ENCODE measurements at regions not wholly inside any gene's neighbourhood (a gene's known extent, or its start where the extent isn't known, plus 50 kb on each side); places are given as distances from the start of the nearest gene placed in this dataset.

GRCh38 chr1:29744684-29745490, 508.6 kb downstream of the PTPRU start:
- no peaks in the 10 kb centered on the region for H3K79me2 ChIP-seq (ENCODE audit: insufficient read depth, low read length)
- H2AFZ ChIP-seq (ENCODE audit: low read length): no peak overlapping the region
- ATAC-seq: no peak
- H4K20me1 ChIP-seq (ENCODE audit: insufficient read depth, low read length): no peaks in the 10 kb centered on the region
- no peak overlapping the region for H3K4me3 ChIP-seq (replicated peaks in 1 of 3; ENCODE audit: insufficient read depth in 1 of 3, low read depth in 2 of 3, low read length in 3 of 3)
- H3K9ac ChIP-seq (ENCODE audit: insufficient read depth, low read depth, low read length): no peak overlapping the region
- ChIA-PET CTCF (ENCODE audit: low intra/inter-chr PET ratio, low total read pairs) (no interaction called here), POLR2A (no interaction called here)
- no peaks in the 10 kb centered on the region for H3K9me3 ChIP-seq (ENCODE audit: low read length)
- no peaks in the 10 kb centered on the region for H3K36me3 ChIP-seq (replicated peaks in 1 of 2; ENCODE audit: control insufficient read depth in 1 of 2, insufficient read depth in 2 of 2, low read length in 2 of 2)
- no TSS peak for BruUV-seq (replicated peaks)
- intact Hi-C loops (cut with micrococcal nuclease; ENCODE audit: unreplicated experiment): no loop called here
- 7% methylated on average over 5 of the region's 6 CpGs for WGBS (ENCODE audit: low lambda C conversion rate)
- H3K4me2 ChIP-seq (ENCODE audit: low read depth, low read length): no peak overlapping the region
- H3K4me1 ChIP-seq (ENCODE audit: insufficient read depth, low read length): no peaks in the 10 kb centered on the region
- FAIRE-seq: no peak
- H3K27ac ChIP-seq (ENCODE audit: extremely low read length, insufficient read depth, low read length): no peak overlapping the region
- H3K27me3 ChIP-seq (ENCODE audit: control insufficient read depth in 1 of 2, insufficient read depth in 2 of 2, low read length in 2 of 2): no peaks in the 10 kb centered on the region; a peak in 1 of 5 replicates
- DNase-seq (ENCODE audit: low spot score): no peak
- in situ Hi-C loops (cut with HindIII; ENCODE audit: extremely low pct_ligation_motif_present, low pct_unique_long_range_greater_than_20kb): no loop called here
- no peak for TF ChIP-seq ZNF30 (CRISPR knock-in tag; IDR thresholded peaks at IDR 0.05)
- TF ChIP-seq ZNF251 (CRISPR knock-in tag; IDR thresholded peaks at IDR 0.05): no peak
- TF ChIP-seq NAIF1 (CRISPR knock-in tag; IDR thresholded peaks at IDR 0.05; ENCODE audit: borderline replicate concordance): no peak
- TF ChIP-seq ZNF768 (CRISPR knock-in tag; IDR thresholded peaks at IDR 0.05): peak; percentile 83
- TF ChIP-seq ZNF557 (CRISPR knock-in tag; IDR thresholded peaks at IDR 0.05): no peak
- no peak for TF ChIP-seq ZNF234 (CRISPR knock-in tag; conservative IDR thresholded peaks at IDR 0.05)
- no peak for TF ChIP-seq HMG20B (CRISPR knock-in tag; conservative IDR thresholded peaks at IDR 0.05)

- no CpG with 5 or more reads among the region's 7 CpGs for WGBS (ENCODE audit: low lambda C conversion rate)
- no peak overlapping the region for H3K4me2 ChIP-seq (ENCODE audit: low read depth, low read length)
- no peak overlapping the region for H3K9ac ChIP-seq (ENCODE audit: insufficient read depth, low read depth, low read length)
- TF ChIP-seq ZSCAN20 (CRISPR knock-in tag; IDR thresholded peaks at IDR 0.05; ENCODE audit: borderline replicate concordance) (no peak), ZNF788 (CRISPR knock-in tag; IDR thresholded peaks at IDR 0.05; ENCODE audit: borderline replicate concordance) (no peak), GATAD2A (CRISPR knock-in tag; IDR thresholded peaks at IDR 0.05) (no peak), ZNF740 (CRISPR knock-in tag; IDR thresholded peaks at IDR 0.05) (no peak), HIVEP1 (CRISPR knock-in tag; IDR thresholded peaks at IDR 0.05) (no peak), ZNF776 (CRISPR knock-in tag; IDR thresholded peaks at IDR 0.05) (no peak), ZNF576 (CRISPR knock-in tag; IDR thresholded peaks at IDR 0.05) (no peak), XBP1 (CRISPR knock-in tag; IDR thresholded peaks at IDR 0.05) (no peak), ZNF549 (CRISPR knock-in tag; IDR thresholded peaks at IDR 0.05) (no peak), ZNF34 (CRISPR knock-in tag; IDR thresholded peaks at IDR 0.05; ENCODE audit: borderline replicate concordance) (no peak), MAFK (conservative IDR thresholded peaks at IDR 0.05 in 1 of 2, IDR thresholded peaks at IDR 0.05 in 1 of 2; ENCODE audit: low read length in 2 of 2) (no peak), CREM (IDR thresholded peaks at IDR 0.05) (no peak), CREM (CRISPR knock-in tag; IDR thresholded peaks at IDR 0.05) (no peak), ZNF713 (CRISPR knock-in tag; IDR thresholded peaks at IDR 0.05) (no peak), ELF4 (CRISPR knock-in tag; IDR thresholded peaks at IDR 0.05; ENCODE audit: borderline replicate concordance) (no peak)
Observed at GRCh38 chr1:29743931-29744330, 507.6 kb downstream of the PTPRU start.

More at GRCh38 chr1:29743931-29744330, 507.6 kb downstream of the PTPRU start:
- Histone ChIP-seq H3K4me1 (ENCODE audit: insufficient read depth, low read length) (no peaks in the 10 kb centered on the region), H3K4me3 (replicated peaks in 1 of 3; ENCODE audit: insufficient read depth in 1 of 3, low read depth in 2 of 3, low read length in 3 of 3) (no peak overlapping the region), H3K27me3 (ENCODE audit: control insufficient read depth in 1 of 2, insufficient read depth in 2 of 2, low read length in 2 of 2) (no peaks in the 10 kb centered on the region; a peak in 1 of 5 replicates), H3K27ac (ENCODE audit: extremely low read length, insufficient read depth, low read length) (no peak overlapping the region), H3K9me3 (ENCODE audit: low read length) (no peaks in the 10 kb centered on the region), H4K20me1 (ENCODE audit: insufficient read depth, low read length) (no peaks in the 10 kb centered on the region), H3K79me2 (ENCODE audit: insufficient read depth, low read length) (no peaks in the 10 kb centered on the region), H3K36me3 (replicated peaks in 1 of 2; ENCODE audit: control insufficient read depth in 1 of 2, insufficient read depth in 2 of 2, low read length in 2 of 2) (no peaks in the 10 kb centered on the region), H2AFZ (ENCODE audit: low read length) (no peak overlapping the region)
- intact Hi-C loops (cut with micrococcal nuclease; ENCODE audit: unreplicated experiment) (no loop called here), in situ Hi-C loops (cut with HindIII; ENCODE audit: extremely low pct_ligation_motif_present, low pct_unique_long_range_greater_than_20kb) (no loop called here)
- no peak for DNase-seq (ENCODE audit: low spot score)
- ChIA-PET POLR2A (no interaction called here), CTCF (ENCODE audit: low intra/inter-chr PET ratio, low total read pairs) (no interaction called here)
- ATAC-seq: no peak
- no peak for FAIRE-seq
- BruUV-seq (replicated peaks): no TSS peak
